HUES6 (cell line): ENCODE measurements at regions not wholly inside any gene's neighbourhood (a gene's known extent, or its start where the extent isn't known, plus 50 kb on each side); places are given as distances from the start of the nearest gene placed in this dataset.
"Not testable (repeated sequence)": the region's sequence is repeated elsewhere in the genome, so short reads cannot be mapped to it uniquely, and the experiment has no call there.

Experiments used
- H3K27ac ChIP-seq: 2 replicates; pipeline ENCODE4 v1.7.0; 2013; ENCODE audit warnings: low read depth, mild to moderate bottlenecking, low read length, inconsistent platforms
- H3K27me3 ChIP-seq: 2 replicates; pipeline ENCODE4 v1.6.1; 2013; ENCODE audit warnings: low read length; ENCODE audit not compliant: control insufficient read depth, insufficient read depth
- H3K36me3 ChIP-seq: 2 replicates; pipeline ENCODE4 v1.6.1; 2013; ENCODE audit warnings: low read length; ENCODE audit not compliant: control insufficient read depth, insufficient read depth
- H3K4me1 ChIP-seq: 2 replicates; pipeline ENCODE4 v1.6.1; 2013; ENCODE audit warnings: low read length; ENCODE audit not compliant: control insufficient read depth, insufficient read depth
- H3K4me3 ChIP-seq: 2 replicates; pipeline ENCODE4 v1.5.1; 2013; ENCODE audit warnings: low read depth, low read length
- H3K9ac ChIP-seq: one replicate; pipeline ENCODE4 v1.6.1; 2013; ENCODE audit warnings: mild to moderate bottlenecking, low read length
- H3K9me3 ChIP-seq: 2 replicates; pipeline ENCODE4 v1.6.1; 2013; ENCODE audit warnings: low read depth, low read length; ENCODE audit not compliant: control insufficient read depth, insufficient read depth

- Histone ChIP-seq H3K36me3 (no peaks in the 10 kb centered on the region), H3K27ac (no peak overlapping the region), H3K27me3 (no peaks in the 10 kb centered on the region), H3K9me3 (no peaks in the 10 kb centered on the region), H3K9ac (no peak overlapping the region), H3K4me3 (no peak overlapping the region), H3K4me1 (no peaks in the 10 kb centered on the region)
These were observed 190.3 kb upstream of the SLC8A1 start for GRCh38 chr2:40642237-40642636.

- Histone ChIP-seq H3K9me3 (no peaks in the 10 kb centered on the region), H3K27ac (no peak overlapping the region), H3K27me3 (no peaks in the 10 kb centered on the region), H3K4me1 (no peaks in the 10 kb centered on the region), H3K9ac (no peak overlapping the region), H3K4me3 (no peak overlapping the region), H3K36me3 (no peaks in the 10 kb centered on the region)
These were observed 190.8 kb upstream of the SLC8A1 start for GRCh38 chr2:40642726-40643125.

GRCh38 chr2:40646642-40647041 is 194.8 kb upstream of the SLC8A1 start:
- H3K4me3 ChIP-seq = no peak overlapping the region
- H3K4me1 ChIP-seq = no peaks in the 10 kb centered on the region
- H3K36me3 ChIP-seq = no peaks in the 10 kb centered on the region
- H3K27ac ChIP-seq = no peak overlapping the region
- no peaks in the 10 kb centered on the region for H3K9me3 ChIP-seq
- no peaks in the 10 kb centered on the region for H3K27me3 ChIP-seq
- no peak overlapping the region for H3K9ac ChIP-seq

DNA sequence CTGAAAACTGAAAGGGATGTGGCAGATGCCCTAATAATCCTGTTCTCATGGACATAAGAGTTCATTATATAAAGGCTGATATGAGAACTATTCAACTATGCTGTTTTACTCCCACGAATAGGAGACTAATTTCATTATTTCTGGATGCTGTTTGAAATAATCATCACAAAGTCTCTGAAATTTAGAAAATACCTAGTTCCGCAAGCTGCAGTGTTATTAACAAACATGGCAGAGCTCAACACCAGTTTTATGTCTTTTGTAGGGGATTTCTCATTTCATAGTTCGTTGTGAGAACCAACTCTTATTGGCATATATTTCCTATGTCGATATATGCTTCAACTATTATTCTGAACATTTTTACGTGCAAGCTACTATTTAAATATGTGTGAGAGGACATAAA is 200.3 kb upstream of the SLC8A1 start:
- H3K9me3 ChIP-seq = no peaks in the 10 kb centered on the region
- H3K9ac ChIP-seq = no peak overlapping the region
- no peak overlapping the region for H3K27ac ChIP-seq
- H3K27me3 ChIP-seq = no peaks in the 10 kb centered on the region
- no peak overlapping the region for H3K4me3 ChIP-seq
- H3K36me3 ChIP-seq = no peaks in the 10 kb centered on the region
- H3K4me1 ChIP-seq = no peaks in the 10 kb centered on the region

DNA sequence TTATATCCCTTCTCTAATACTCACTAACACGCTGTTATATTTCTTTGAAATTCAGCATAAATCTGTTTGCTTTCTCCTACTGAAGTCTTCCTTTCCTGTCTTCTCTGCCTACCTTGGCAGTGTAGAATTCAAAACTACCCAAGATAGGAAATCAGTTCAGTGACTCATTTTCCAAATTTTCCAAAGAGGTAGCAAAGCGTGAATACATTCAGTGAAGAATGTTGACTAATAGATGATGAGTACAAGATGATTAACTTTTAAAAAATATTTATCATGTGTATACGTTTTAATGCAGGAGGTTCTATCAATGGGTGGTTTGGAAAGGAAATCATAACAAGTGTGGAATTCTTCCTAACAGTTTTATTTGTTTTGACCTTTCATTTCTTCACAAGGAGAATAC is 201.9 kb upstream of the SLC8A1 start:
- Histone ChIP-seq H3K27ac (no peak overlapping the region), H3K36me3 (no peaks in the 10 kb centered on the region), H3K27me3 (no peaks in the 10 kb centered on the region), H3K9ac (no peak overlapping the region), H3K9me3 (no peaks in the 10 kb centered on the region), H3K4me1 (no peaks in the 10 kb centered on the region), H3K4me3 (no peak overlapping the region)

GRCh38 chr2:40654346-40654745 is 202.5 kb upstream of the SLC8A1 start:
- no peak overlapping the region for H3K9ac ChIP-seq

GRCh38 chr2:40658941-40659340 is 207.1 kb upstream of the SLC8A1 start:
- Histone ChIP-seq H3K4me1 (no peaks in the 10 kb centered on the region), H3K9me3 (no peaks in the 10 kb centered on the region), H3K4me3 (no peak overlapping the region), H3K27me3 (no peaks in the 10 kb centered on the region), H3K36me3 (no peaks in the 10 kb centered on the region), H3K9ac (no peak overlapping the region), H3K27ac (no peak overlapping the region)

More at GRCh38 chr2:40654346-40654745, 202.5 kb upstream of the SLC8A1 start:
- H3K36me3 ChIP-seq = no peaks in the 10 kb centered on the region
- H3K4me1 ChIP-seq = no peaks in the 10 kb centered on the region
- H3K27me3 ChIP-seq = no peaks in the 10 kb centered on the region
- H3K27ac ChIP-seq = no peak overlapping the region
- no peak overlapping the region for H3K4me3 ChIP-seq
- no peaks in the 10 kb centered on the region for H3K9me3 ChIP-seq

DNA sequence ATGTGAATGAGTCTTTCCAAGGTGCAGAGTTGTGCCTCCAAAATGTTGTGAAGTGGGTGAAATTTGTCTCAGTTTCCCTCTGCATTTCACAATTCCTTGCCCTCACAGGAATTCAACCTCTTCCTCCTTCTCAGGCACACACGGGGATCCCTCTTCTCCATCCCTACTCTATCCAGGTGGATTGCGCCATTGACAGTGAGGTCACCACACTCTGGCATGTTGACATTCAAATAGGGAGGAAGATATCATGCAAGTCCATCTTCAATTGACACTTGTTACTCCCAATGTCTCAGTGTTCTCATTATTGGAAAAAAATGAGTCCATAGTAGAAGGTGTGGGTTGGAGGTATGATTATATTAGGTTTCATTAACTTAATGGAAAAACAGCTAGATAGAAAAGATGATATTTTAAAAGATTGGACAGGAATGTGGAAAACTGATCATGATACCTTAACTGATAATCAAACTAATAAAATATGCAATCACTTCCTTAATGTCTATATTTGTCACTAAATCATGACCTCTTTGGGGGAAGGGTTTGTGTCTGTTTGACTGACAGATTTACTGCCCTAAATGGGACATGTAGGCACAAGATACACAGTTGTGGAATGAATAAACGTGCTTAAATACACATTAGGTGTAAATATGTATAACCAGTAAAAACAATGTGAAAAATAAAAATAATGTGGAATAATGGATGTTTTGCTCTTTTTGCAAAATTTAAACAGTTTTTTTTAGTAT is 213.8 kb upstream of the SLC8A1 start:
- H3K4me1 ChIP-seq = no peaks in the 10 kb centered on the region
- H3K9ac ChIP-seq = no peak overlapping the region
- H3K36me3 ChIP-seq = no peaks in the 10 kb centered on the region
- H3K27ac ChIP-seq = no peak overlapping the region
- H3K9me3 ChIP-seq = no peaks in the 10 kb centered on the region
- no peaks in the 10 kb centered on the region for H3K27me3 ChIP-seq
- no peak overlapping the region for H3K4me3 ChIP-seq

DNA sequence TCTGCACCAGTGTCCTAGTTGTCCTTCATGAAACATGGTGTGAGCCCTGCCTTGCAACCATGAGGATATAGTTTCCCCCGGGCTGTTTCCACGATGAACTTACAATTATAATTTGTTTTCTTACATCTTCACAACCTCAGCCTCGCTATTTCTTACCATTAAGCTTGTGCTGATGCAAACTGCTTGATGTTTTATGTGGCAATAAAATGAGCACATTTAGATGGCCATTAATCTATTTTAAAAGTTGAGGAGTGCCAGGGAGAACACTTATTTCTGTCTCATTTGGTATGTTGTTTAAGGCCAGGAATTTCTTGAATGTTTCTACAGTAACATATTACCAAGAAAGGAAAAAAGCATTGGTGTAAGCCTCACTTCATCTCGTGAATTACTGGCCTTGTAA is 214.5 kb upstream of the SLC8A1 start:
- no peaks in the 10 kb centered on the region for H3K27me3 ChIP-seq
- H3K4me1 ChIP-seq = no peaks in the 10 kb centered on the region
- H3K9ac ChIP-seq = no peak overlapping the region
- no peaks in the 10 kb centered on the region for H3K36me3 ChIP-seq
- H3K4me3 ChIP-seq = no peak overlapping the region
- no peak overlapping the region for H3K27ac ChIP-seq
- no peaks in the 10 kb centered on the region for H3K9me3 ChIP-seq

- Histone ChIP-seq H3K9me3 (peaks cover 3% of the 10 kb centered on the region; the same call in 1 of the 2 replicates), H3K27me3 (no peaks in the 10 kb centered on the region), H3K36me3 (no peaks in the 10 kb centered on the region)
These were observed 216.5 kb upstream of the SLC8A1 start for GRCh38 chr2:40668425-40668824.

DNA sequence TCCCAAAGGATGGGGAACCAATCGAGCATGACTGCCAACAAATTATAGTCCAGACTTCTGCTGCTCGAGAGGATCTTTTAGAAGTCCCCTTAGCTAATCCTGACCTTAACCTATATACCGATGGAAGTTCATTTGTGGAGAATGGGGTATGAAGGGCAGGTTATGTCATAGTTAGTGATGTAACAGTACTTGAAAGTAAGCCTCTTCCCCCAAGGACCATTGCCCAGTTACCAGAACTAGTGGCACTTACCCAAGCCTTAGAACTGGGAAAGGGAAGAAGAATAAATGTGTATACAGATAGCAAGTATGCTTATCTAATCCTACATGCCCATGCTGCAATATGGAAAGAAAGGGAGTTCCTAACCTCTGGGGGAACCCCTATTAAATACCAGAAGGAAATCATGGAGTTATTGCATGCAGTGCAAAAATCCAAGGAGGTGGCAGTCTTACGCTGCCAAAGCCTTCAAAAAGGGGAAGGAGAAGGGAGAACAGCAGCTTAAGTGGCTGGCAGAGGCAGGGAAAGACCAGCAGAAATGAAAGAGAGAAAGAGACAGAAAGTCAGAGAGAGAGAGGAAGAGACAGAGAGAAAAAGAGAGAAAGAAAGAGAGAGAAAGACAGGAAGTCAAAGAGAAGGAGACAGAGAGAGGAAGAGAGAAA is 224.4 kb upstream of the SLC8A1 start:
- H3K27me3 ChIP-seq, H3K36me3 ChIP-seq, H3K9ac ChIP-seq, H3K4me1 ChIP-seq, H3K4me3 ChIP-seq, H3K27ac ChIP-seq, H3K9me3 ChIP-seq: not testable (repeated sequence)

More at GRCh38 chr2:40668425-40668824, 216.5 kb upstream of the SLC8A1 start:
- Histone ChIP-seq H3K4me1 (no peaks in the 10 kb centered on the region), H3K4me3 (no peak overlapping the region), H3K27ac (no peak overlapping the region), H3K9ac (no peak overlapping the region)
